IPS DF 6.9 (cell line): ENCODE measurements at regions not wholly inside any gene's neighbourhood (a gene's known extent, or its start where the extent isn't known, plus 50 kb on each side); places are given as distances from the start of the nearest gene placed in this dataset.

Experiments used
- DNase-seq: peaks from one replicate; pipeline ENCODE4 v3.0.0-alpha.2; 2013; ENCODE audit warnings: low read depth, low spot score
- H3K27ac ChIP-seq: one replicate; pipeline ENCODE4 v1.5.1; 2013; ENCODE audit warnings: low read length, control low read depth
- H3K27me3 ChIP-seq: 2 replicates; pipeline ENCODE4 v1.6.1; 2013; ENCODE audit warnings: mild to moderate bottlenecking, low read length; ENCODE audit not compliant: control insufficient read depth, insufficient read depth
- H3K36me3 ChIP-seq: 2 replicates; pipeline ENCODE4 v1.6.1; 2013; ENCODE audit warnings: low read length; ENCODE audit not compliant: control insufficient read depth, insufficient read depth
- H3K4me1 ChIP-seq: 2 replicates; pipeline ENCODE4 v1.6.1; 2013; ENCODE audit warnings: low read length; ENCODE audit not compliant: control insufficient read depth, insufficient read depth
- H3K4me3 ChIP-seq: 2 replicates; pipeline ENCODE4 v1.5.1; 2013; ENCODE audit warnings: mild to moderate bottlenecking, low read length
- H3K9me3 ChIP-seq: 2 replicates; pipeline ENCODE4 v1.6.1; 2013; ENCODE audit warnings: low read length, inconsistent platforms; ENCODE audit not compliant: control insufficient read depth, insufficient read depth
- WGBS: extraction: QIAGEN DNeasy Blood & Tissue Kit; methylation state at CpG from one replicate; pipeline ENCODE4 v1.1.7; 2013; ENCODE audit warnings: mixed read lengths, missing lambda C conversion rate; ENCODE audit not compliant: insufficient read length, insufficient coverage; 5-methylcytosine and 5-hydroxymethylcytosine counted together

GRCh38 chr6:4588581-4588980 is 187.6 kb upstream of the CDYL start:
- WGBS = no CpG with 5 or more reads among the region's 7 CpGs
- Histone ChIP-seq H3K4me3 (no peak overlapping the region), H3K36me3 (no peaks in the 10 kb centered on the region), H3K27me3 (no peaks in the 10 kb centered on the region), H3K9me3 (no peaks in the 10 kb centered on the region), H3K27ac (no peak overlapping the region), H3K4me1 (no peaks in the 10 kb centered on the region)
- DNase-seq = no peak

- DNase-seq = no peak
Observed at GRCh38 chr6:4588163-4588562, 188.0 kb upstream of the CDYL start.

GRCh38 chr6:4587171-4587570 is 189.0 kb upstream of the CDYL start:
- H3K4me3 ChIP-seq = no peak overlapping the region
- no peaks in the 10 kb centered on the region for H3K36me3 ChIP-seq
- no peak for DNase-seq
- H3K27me3 ChIP-seq = no peaks in the 10 kb centered on the region
- no peak overlapping the region for H3K27ac ChIP-seq
- no CpG with 5 or more reads among the region's 4 CpGs for WGBS
- H3K9me3 ChIP-seq = no peaks in the 10 kb centered on the region
- no peaks in the 10 kb centered on the region for H3K4me1 ChIP-seq

More at GRCh38 chr6:4588163-4588562, 188.0 kb upstream of the CDYL start:
- H3K27me3 ChIP-seq = no peaks in the 10 kb centered on the region
- H3K4me3 ChIP-seq = no peak overlapping the region
- 100% methylated on average over 4 of the region's 5 CpGs for WGBS
- H3K4me1 ChIP-seq = no peaks in the 10 kb centered on the region
- no peaks in the 10 kb centered on the region for H3K9me3 ChIP-seq
- H3K27ac ChIP-seq = no peak overlapping the region
- H3K36me3 ChIP-seq = no peaks in the 10 kb centered on the region

GRCh38 chr6:4586469-4586859 is 189.7 kb upstream of the CDYL start:
- DNase-seq = no peak
- Histone ChIP-seq H3K36me3 (no peaks in the 10 kb centered on the region), H3K4me1 (peaks cover 1% of the 10 kb centered on the region; the same call in 1 of the 2 replicates), H3K9me3 (no peaks in the 10 kb centered on the region), H3K4me3 (no peak overlapping the region), H3K27ac (no peak overlapping the region), H3K27me3 (no peaks in the 10 kb centered on the region)
- WGBS = no CpG with 5 or more reads among the region's 3 CpGs

- no peak for DNase-seq
- Histone ChIP-seq H3K4me1 (peaks cover 1% of the 10 kb centered on the region; the same call in 1 of the 2 replicates), H3K9me3 (no peaks in the 10 kb centered on the region), H3K27ac (no peak overlapping the region), H3K36me3 (no peaks in the 10 kb centered on the region), H3K27me3 (no peaks in the 10 kb centered on the region), H3K4me3 (no peak overlapping the region)
- WGBS = no CpG with 5 or more reads among the region's 5 CpGs
Observed at GRCh38 chr6:4585682-4586468, 190.3 kb upstream of the CDYL start.

- no CpG with 5 or more reads among the region's 5 CpGs for WGBS
- H3K27me3 ChIP-seq = no peaks in the 10 kb centered on the region
- H3K9me3 ChIP-seq = no peaks in the 10 kb centered on the region
- DNase-seq = no peak
- H3K36me3 ChIP-seq = no peaks in the 10 kb centered on the region
- no peak overlapping the region for H3K4me3 ChIP-seq
- H3K4me1 ChIP-seq = peaks cover 1% of the 10 kb centered on the region; the same call in 1 of the 2 replicates
- no peak overlapping the region for H3K27ac ChIP-seq
Observed at GRCh38 chr6:4584801-4585200, 191.4 kb upstream of the CDYL start.

GRCh38 chr6:4582506-4583417 is 193.4 kb upstream of the CDYL start:
- no CpG with 5 or more reads among the region's 8 CpGs for WGBS

GRCh38 chr6:4581468-4582385 is 194.5 kb upstream of the CDYL start:
- DNase-seq = no peak
- no peaks in the 10 kb centered on the region for H3K9me3 ChIP-seq
- H3K4me3 ChIP-seq = no peak overlapping the region
- H3K4me1 ChIP-seq = peaks cover 1% of the 10 kb centered on the region; the same call in 1 of the 2 replicates
- no CpG with 5 or more reads among the region's 6 CpGs for WGBS
- H3K27me3 ChIP-seq = no peaks in the 10 kb centered on the region
- no peak overlapping the region for H3K27ac ChIP-seq
- H3K36me3 ChIP-seq = no peaks in the 10 kb centered on the region

More at GRCh38 chr6:4582506-4583417, 193.4 kb upstream of the CDYL start:
- Histone ChIP-seq H3K4me1 (peaks cover 1% of the 10 kb centered on the region; the same call in 1 of the 2 replicates), H3K36me3 (no peaks in the 10 kb centered on the region), H3K9me3 (no peaks in the 10 kb centered on the region), H3K27me3 (no peaks in the 10 kb centered on the region), H3K4me3 (no peak overlapping the region), H3K27ac (no peak overlapping the region)
- no peak for DNase-seq

GRCh38 chr6:4580361-4580760 is 195.8 kb upstream of the CDYL start:
- Histone ChIP-seq H3K36me3 (no peaks in the 10 kb centered on the region), H3K27me3 (no peaks in the 10 kb centered on the region), H3K4me1 (peaks cover 1% of the 10 kb centered on the region; the same call in 1 of the 2 replicates), H3K27ac (no peak overlapping the region), H3K4me3 (no peak overlapping the region), H3K9me3 (no peaks in the 10 kb centered on the region)
- WGBS = no CpG with 5 or more reads among the region's 1 CpG
- no peak for DNase-seq

GRCh38 chr6:4577406-4577805 is 198.8 kb upstream of the CDYL start:
- no CpG with 5 or more reads among the region's 2 CpGs for WGBS
- no peak for DNase-seq
- no peaks in the 10 kb centered on the region for H3K36me3 ChIP-seq
- H3K27ac ChIP-seq = no peak overlapping the region
- no peaks in the 10 kb centered on the region for H3K27me3 ChIP-seq
- H3K4me1 ChIP-seq = peaks cover 1% of the 10 kb centered on the region; the same call in 1 of the 2 replicates
- no peak overlapping the region for H3K4me3 ChIP-seq
- no peaks in the 10 kb centered on the region for H3K9me3 ChIP-seq
